Karpas-422 (cell line): ENCODE measurements at regions not wholly inside any gene's neighbourhood (a gene's known extent, or its start where the extent isn't known, plus 50 kb on each side); places are given as distances from the start of the nearest gene placed in this dataset.

Experiments used
- DNase-seq: peaks from one replicate; pipeline ENCODE4 v3.0.0-alpha.2; 2015
- H2AFZ ChIP-seq: fragments of 200-600 bp; sonication (generic); 2 replicates; pipeline ENCODE4 v1.6.1; 2014; ENCODE audit warnings: antibody characterized with exemption, low read length, mixed read lengths
- H3K27ac ChIP-seq: fragments of 200-600 bp; sonication (generic); 2 replicates; pipeline ENCODE4 v1.5.1; 2014; ENCODE audit warnings: mild to moderate bottlenecking, low read length, moderate library complexity
- H3K27me3 ChIP-seq: fragments of 200-600 bp; sonication (generic); 2 replicates; pipeline ENCODE4 v1.6.1; 2014; ENCODE audit warnings: low read length, mixed read lengths
- H3K36me3 ChIP-seq: fragments of 200-600 bp; sonication (generic); 2 replicates; pipeline ENCODE4 v1.6.1; 2014; ENCODE audit warnings: low read length, mixed read lengths; ENCODE audit not compliant: insufficient read depth
- H3K4me1 ChIP-seq: fragments of 200-600 bp; sonication (generic); 2 replicates; pipeline ENCODE4 v1.6.1; 2014; ENCODE audit warnings: mild to moderate bottlenecking, low read length, mixed read lengths
- H3K4me2 ChIP-seq: fragments of 200-600 bp; sonication (generic); 2 replicates; pipeline ENCODE4 v1.6.1; 2014; ENCODE audit warnings: low read length, low read depth, mild to moderate bottlenecking; ENCODE audit not compliant: poor library complexity, severe bottlenecking
- H3K4me3 ChIP-seq: fragments of 200-600 bp; sonication (generic); 2 replicates; pipeline ENCODE4 v1.5.1; 2014; ENCODE audit warnings: mild to moderate bottlenecking, antibody characterized with exemption, low read length, mixed read lengths
- H3K79me2 ChIP-seq: fragments of 200-600 bp; sonication (generic); 2 replicates; pipeline ENCODE4 v1.6.1; 2014; ENCODE audit warnings: mild to moderate bottlenecking, low read length, mixed read lengths
- H3K9ac ChIP-seq: fragments of 200-600 bp; sonication (generic); 2 replicates; pipeline ENCODE4 v1.6.0; 2014; ENCODE audit warnings: low read length
- H3K9me2 ChIP-seq: fragments of 200-600 bp; sonication (generic), shearing (Covaris generic); replicated peaks from 2 replicates; pipeline ENCODE4 v1.6.0; 2014; ENCODE audit warnings: mild to moderate bottlenecking, low read length, moderate library complexity; ENCODE audit not compliant: insufficient read depth
- H3K9me3 ChIP-seq: fragments of 300-700, 200-600 bp; sonication (generic); 2 replicates; pipeline ENCODE4 v1.6.1; 2014; ENCODE audit warnings: low read length, mixed read lengths
- H4K20me1 ChIP-seq: fragments of 200-600 bp; sonication (generic); 2 replicates; pipeline ENCODE4 v1.6.1; 2014; ENCODE audit warnings: mild to moderate bottlenecking, antibody characterized with exemption, low read length, low read depth; ENCODE audit not compliant: insufficient read depth

- H3K9me3 ChIP-seq = no peaks in the 10 kb centered on the region
- H3K4me1 ChIP-seq = no peaks in the 10 kb centered on the region
- no peak overlapping the region for H3K9ac ChIP-seq
- no peak overlapping the region for H3K27ac ChIP-seq
- H3K9me2 ChIP-seq = no peaks in the 10 kb centered on the region
- H3K36me3 ChIP-seq = no peaks in the 10 kb centered on the region
- no peak for DNase-seq
- no peak overlapping the region for H3K4me2 ChIP-seq
- no peaks in the 10 kb centered on the region for H3K27me3 ChIP-seq
- H3K79me2 ChIP-seq = no peaks in the 10 kb centered on the region
- no peaks in the 10 kb centered on the region for H4K20me1 ChIP-seq
- H2AFZ ChIP-seq = no peak overlapping the region
- no peak overlapping the region for H3K4me3 ChIP-seq
These were observed 249.4 kb downstream of the ACTL7B start for GRCh38 chr9:108606401-108606800.

GRCh38 chr9:108603141-108603540 is 252.6 kb downstream of the ACTL7B start:
- H3K27ac ChIP-seq = no peak overlapping the region
- H4K20me1 ChIP-seq = no peaks in the 10 kb centered on the region
- no peaks in the 10 kb centered on the region for H3K79me2 ChIP-seq
- no peak overlapping the region for H3K9ac ChIP-seq
- no peaks in the 10 kb centered on the region for H3K36me3 ChIP-seq
- no peak overlapping the region for H3K4me3 ChIP-seq
- no peaks in the 10 kb centered on the region for H3K4me1 ChIP-seq
- H3K9me3 ChIP-seq = no peaks in the 10 kb centered on the region
- H3K4me2 ChIP-seq = no peak overlapping the region
- no peak overlapping the region for H2AFZ ChIP-seq
- H3K9me2 ChIP-seq = no peaks in the 10 kb centered on the region
- no peaks in the 10 kb centered on the region for H3K27me3 ChIP-seq
- no peak for DNase-seq

- DNase-seq = no peak
- no peaks in the 10 kb centered on the region for H3K9me3 ChIP-seq
- H4K20me1 ChIP-seq = no peaks in the 10 kb centered on the region
- no peaks in the 10 kb centered on the region for H3K79me2 ChIP-seq
- H3K4me1 ChIP-seq = no peaks in the 10 kb centered on the region
- no peaks in the 10 kb centered on the region for H3K36me3 ChIP-seq
- no peak overlapping the region for H3K4me2 ChIP-seq
- no peak overlapping the region for H3K27ac ChIP-seq
- no peaks in the 10 kb centered on the region for H3K9me2 ChIP-seq
- H3K27me3 ChIP-seq = no peaks in the 10 kb centered on the region
- no peak overlapping the region for H2AFZ ChIP-seq
- H3K9ac ChIP-seq = no peak overlapping the region
- H3K4me3 ChIP-seq = no peak overlapping the region
These were observed 254.9 kb downstream of the ACTL7B start for GRCh38 chr9:108600896-108601295.

GRCh38 chr9:108599571-108599970 is 256.2 kb downstream of the ACTL7B start:
- Histone ChIP-seq H2AFZ (no peak overlapping the region), H3K4me1 (no peaks in the 10 kb centered on the region), H3K9me3 (no peaks in the 10 kb centered on the region), H3K79me2 (no peaks in the 10 kb centered on the region), H3K27me3 (no peaks in the 10 kb centered on the region), H3K27ac (no peak overlapping the region), H3K9me2 (no peaks in the 10 kb centered on the region), H3K4me3 (no peak overlapping the region), H3K36me3 (no peaks in the 10 kb centered on the region), H4K20me1 (no peaks in the 10 kb centered on the region), H3K4me2 (no peak overlapping the region), H3K9ac (no peak overlapping the region)
- DNase-seq = no peak

- no peaks in the 10 kb centered on the region for H3K4me1 ChIP-seq
- H2AFZ ChIP-seq = no peak overlapping the region
- H3K9me3 ChIP-seq = no peaks in the 10 kb centered on the region
- no peaks in the 10 kb centered on the region for H3K27me3 ChIP-seq
- H3K9ac ChIP-seq = no peak overlapping the region
- H3K4me2 ChIP-seq = no peak overlapping the region
- no peaks in the 10 kb centered on the region for H3K9me2 ChIP-seq
- H3K4me3 ChIP-seq = no peak overlapping the region
- no peak overlapping the region for H3K27ac ChIP-seq
- no peaks in the 10 kb centered on the region for H3K79me2 ChIP-seq
- no peaks in the 10 kb centered on the region for H4K20me1 ChIP-seq
- DNase-seq = no peak
- H3K36me3 ChIP-seq = no peaks in the 10 kb centered on the region
These were observed 264.7 kb downstream of the ACTL7B start for GRCh38 chr9:108591121-108591520.

GRCh38 chr9:108588246-108588645 is 267.5 kb downstream of the ACTL7B start:
- H2AFZ ChIP-seq = no peak overlapping the region
- H3K27me3 ChIP-seq = no peaks in the 10 kb centered on the region
- H3K4me1 ChIP-seq = no peaks in the 10 kb centered on the region
- no peaks in the 10 kb centered on the region for H4K20me1 ChIP-seq
- H3K9ac ChIP-seq = no peak overlapping the region
- DNase-seq = no peak
- no peak overlapping the region for H3K4me3 ChIP-seq
- H3K4me2 ChIP-seq = no peak overlapping the region
- H3K9me3 ChIP-seq = no peaks in the 10 kb centered on the region
- no peaks in the 10 kb centered on the region for H3K79me2 ChIP-seq
- no peak overlapping the region for H3K27ac ChIP-seq
- no peaks in the 10 kb centered on the region for H3K36me3 ChIP-seq
- no peaks in the 10 kb centered on the region for H3K9me2 ChIP-seq

- Histone ChIP-seq H4K20me1 (no peaks in the 10 kb centered on the region), H3K9me3 (no peaks in the 10 kb centered on the region), H3K4me3 (no peak overlapping the region), H3K79me2 (no peaks in the 10 kb centered on the region), H3K9me2 (no peaks in the 10 kb centered on the region), H3K36me3 (no peaks in the 10 kb centered on the region), H3K9ac (no peak overlapping the region), H3K4me2 (no peak overlapping the region), H3K4me1 (no peaks in the 10 kb centered on the region), H3K27me3 (no peaks in the 10 kb centered on the region), H2AFZ (no peak overlapping the region), H3K27ac (no peak overlapping the region)
- DNase-seq = no peak
These were observed 269.2 kb downstream of the ACTL7B start for GRCh38 chr9:108586471-108587139.

GRCh38 chr9:108584860-108585259 is 270.9 kb downstream of the ACTL7B start:
- Histone ChIP-seq H3K4me3 (no peak overlapping the region), H3K9me2 (no peaks in the 10 kb centered on the region), H3K9me3 (no peaks in the 10 kb centered on the region), H3K27me3 (no peaks in the 10 kb centered on the region), H3K79me2 (no peaks in the 10 kb centered on the region), H3K4me1 (no peaks in the 10 kb centered on the region), H4K20me1 (no peaks in the 10 kb centered on the region), H3K27ac (no peak overlapping the region), H3K36me3 (no peaks in the 10 kb centered on the region), H3K9ac (no peak overlapping the region), H3K4me2 (no peak overlapping the region), H2AFZ (no peak overlapping the region)
- DNase-seq = no peak

- no peaks in the 10 kb centered on the region for H3K27me3 ChIP-seq
- no peaks in the 10 kb centered on the region for H3K4me1 ChIP-seq
- no peak overlapping the region for H3K9ac ChIP-seq
- no peaks in the 10 kb centered on the region for H3K79me2 ChIP-seq
- no peak for DNase-seq
- no peak overlapping the region for H2AFZ ChIP-seq
- H3K9me2 ChIP-seq = no peaks in the 10 kb centered on the region
- no peaks in the 10 kb centered on the region for H3K36me3 ChIP-seq
- no peaks in the 10 kb centered on the region for H3K9me3 ChIP-seq
- H3K4me2 ChIP-seq = no peak overlapping the region
- no peak overlapping the region for H3K27ac ChIP-seq
- no peaks in the 10 kb centered on the region for H4K20me1 ChIP-seq
- no peak overlapping the region for H3K4me3 ChIP-seq
These were observed 273.1 kb downstream of the ACTL7B start for GRCh38 chr9:108582726-108583125.
